ENCODE measurements at regions not wholly inside any gene's neighbourhood (a gene's known extent, or its start where the extent isn't known, plus 50 kb on each side); places are given as distances from the start of the nearest gene placed in this dataset.

GRCh38 chr13:80454245-80454644, 113.3 kb upstream of the SPRY2 start:
- FAIRE-seq, result no peak

GRCh38 chr13:80452279-80452678, 111.4 kb upstream of the SPRY2 start:
- FAIRE-seq, result no peak

- FAIRE-seq, result no peak
Measured at GRCh38 chr13:80451641-80452040, 110.7 kb upstream of the SPRY2 start.

- no peak for FAIRE-seq
Measured at GRCh38 chr13:80450386-80450785, 109.5 kb upstream of the SPRY2 start.

- FAIRE-seq, result no peak
Measured at GRCh38 chr13:80448725-80449124, 107.8 kb upstream of the SPRY2 start.

- no peak for FAIRE-seq
Measured at GRCh38 chr13:80447747-80448146, 106.8 kb upstream of the SPRY2 start.

- FAIRE-seq, result no peak
Measured at GRCh38 chr13:80444240-80445015, 103.5 kb upstream of the SPRY2 start.

- no peak for FAIRE-seq
Measured at GRCh38 chr13:80442609-80443008, 101.7 kb upstream of the SPRY2 start.

- FAIRE-seq, result no peak
Measured at GRCh38 chr13:80441968-80442367, 101.0 kb upstream of the SPRY2 start.

- no peak for FAIRE-seq
Measured at GRCh38 chr13:80438521-80438920, 97.6 kb upstream of the SPRY2 start.

GRCh38 chr13:80437231-80437630, 96.3 kb upstream of the SPRY2 start:
- no peak for FAIRE-seq

GRCh38 chr13:80436571-80437169, 95.7 kb upstream of the SPRY2 start:
- FAIRE-seq, result no peak

GRCh38 chr13:80430561-80430960, 89.6 kb upstream of the SPRY2 start:
- no peak for FAIRE-seq

GRCh38 chr13:80428349-80429096, 87.6 kb upstream of the SPRY2 start:
- FAIRE-seq, result no peak

- FAIRE-seq, result no peak
Measured at GRCh38 chr13:80419416-80419815, 78.5 kb upstream of the SPRY2 start.

GRCh38 chr13:80413611-80414010, 72.7 kb upstream of the SPRY2 start:
- FAIRE-seq, result no peak

- no peak for FAIRE-seq
Measured at GRCh38 chr13:80408270-80408669, 67.3 kb upstream of the SPRY2 start.

- FAIRE-seq, result no peak
Measured at GRCh38 chr13:80400865-80401426, 60.0 kb upstream of the SPRY2 start.

- no peak for FAIRE-seq
Measured at GRCh38 chr13:80400164-80400864, 59.4 kb upstream of the SPRY2 start.

GRCh38 chr13:80399340-80400163, 58.6 kb upstream of the SPRY2 start:
- FAIRE-seq, result no peak

Measured in A204.1 (cell line).